Nephron progenitor cell (in vitro differentiated cells): ENCODE measurements at regions not wholly inside any gene's neighbourhood (a gene's known extent, or its start where the extent isn't known, plus 50 kb on each side); places are given as distances from the start of the nearest gene placed in this dataset.
A peak's percentile ranks its signal among the peaks of the same experiment; 100 is the strongest.

Source experiments
- DNase-seq: peaks from one replicate; pipeline ENCODE4 v3.0.0; 2021
- H3K27ac Mint-ChIP-seq: 2 replicates; pipeline ENCODE4 v1.8.0; 2021; ENCODE audit warnings: mild to moderate bottlenecking, moderate library complexity, mixed read lengths
- H3K27me3 Mint-ChIP-seq: 2 replicates; pipeline ENCODE4 v1.8.0; 2021; ENCODE audit warnings: mild to moderate bottlenecking, low read depth, mixed read lengths; ENCODE audit not compliant: poor library complexity
- H3K36me3 Mint-ChIP-seq: 2 replicates; pipeline ENCODE4 v1.8.0; 2021; ENCODE audit warnings: low read depth, mixed read lengths
- H3K4me1 Mint-ChIP-seq: 2 replicates; pipeline ENCODE4 v1.8.0; 2021; ENCODE audit warnings: mixed read lengths
- H3K4me3 Mint-ChIP-seq: 2 replicates; pipeline ENCODE4 v1.8.0; 2021; ENCODE audit warnings: mild to moderate bottlenecking, moderate library complexity, mixed read lengths
- H3K9me3 Mint-ChIP-seq: 2 replicates; pipeline ENCODE4 v1.8.0; 2021; ENCODE audit warnings: mild to moderate bottlenecking, moderate library complexity, mixed read lengths
- TF ChIP-seq, protein P1 (sequence below): fragments of 200-600 bp; sonication (generic); IDR thresholded peaks from 2 replicates; pipeline ENCODE4 v1.5.0; 2021; ENCODE audit warnings: antibody characterized with exemption

GRCh38 chr14:49506650-49507049, 79.5 kb downstream of the RPS29 start:
- no peak overlapping the region for H3K4me3 Mint-ChIP-seq
- H3K27me3 Mint-ChIP-seq, result no peaks in the 10 kb centered on the region
- TF ChIP-seq, protein P1, sequence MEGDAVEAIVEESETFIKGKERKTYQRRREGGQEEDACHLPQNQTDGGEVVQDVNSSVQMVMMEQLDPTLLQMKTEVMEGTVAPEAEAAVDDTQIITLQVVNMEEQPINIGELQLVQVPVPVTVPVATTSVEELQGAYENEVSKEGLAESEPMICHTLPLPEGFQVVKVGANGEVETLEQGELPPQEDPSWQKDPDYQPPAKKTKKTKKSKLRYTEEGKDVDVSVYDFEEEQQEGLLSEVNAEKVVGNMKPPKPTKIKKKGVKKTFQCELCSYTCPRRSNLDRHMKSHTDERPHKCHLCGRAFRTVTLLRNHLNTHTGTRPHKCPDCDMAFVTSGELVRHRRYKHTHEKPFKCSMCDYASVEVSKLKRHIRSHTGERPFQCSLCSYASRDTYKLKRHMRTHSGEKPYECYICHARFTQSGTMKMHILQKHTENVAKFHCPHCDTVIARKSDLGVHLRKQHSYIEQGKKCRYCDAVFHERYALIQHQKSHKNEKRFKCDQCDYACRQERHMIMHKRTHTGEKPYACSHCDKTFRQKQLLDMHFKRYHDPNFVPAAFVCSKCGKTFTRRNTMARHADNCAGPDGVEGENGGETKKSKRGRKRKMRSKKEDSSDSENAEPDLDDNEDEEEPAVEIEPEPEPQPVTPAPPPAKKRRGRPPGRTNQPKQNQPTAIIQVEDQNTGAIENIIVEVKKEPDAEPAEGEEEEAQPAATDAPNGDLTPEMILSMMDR, result no peak
- DNase-seq, result no peak
- peaks cover 14% of the 10 kb centered on the region for H3K4me1 Mint-ChIP-seq
- no peak overlapping the region for H3K27ac Mint-ChIP-seq
- peaks cover 18% of the 10 kb centered on the region for H3K9me3 Mint-ChIP-seq
- H3K36me3 Mint-ChIP-seq, result no peaks in the 10 kb centered on the region

GRCh38 chr14:49505041-49505766, 81.0 kb downstream of the RPS29 start:
- H3K4me3 Mint-ChIP-seq, result no peak overlapping the region
- no peak for DNase-seq
- TF ChIP-seq, protein P1, result no peak
- H3K27ac Mint-ChIP-seq, result no peak overlapping the region
- peaks cover 7% of the 10 kb centered on the region for H3K27me3 Mint-ChIP-seq
- no peaks in the 10 kb centered on the region for H3K36me3 Mint-ChIP-seq
- peaks cover 22% of the 10 kb centered on the region for H3K9me3 Mint-ChIP-seq
- H3K4me1 Mint-ChIP-seq, result peaks cover 15% of the 10 kb centered on the region

DNA sequence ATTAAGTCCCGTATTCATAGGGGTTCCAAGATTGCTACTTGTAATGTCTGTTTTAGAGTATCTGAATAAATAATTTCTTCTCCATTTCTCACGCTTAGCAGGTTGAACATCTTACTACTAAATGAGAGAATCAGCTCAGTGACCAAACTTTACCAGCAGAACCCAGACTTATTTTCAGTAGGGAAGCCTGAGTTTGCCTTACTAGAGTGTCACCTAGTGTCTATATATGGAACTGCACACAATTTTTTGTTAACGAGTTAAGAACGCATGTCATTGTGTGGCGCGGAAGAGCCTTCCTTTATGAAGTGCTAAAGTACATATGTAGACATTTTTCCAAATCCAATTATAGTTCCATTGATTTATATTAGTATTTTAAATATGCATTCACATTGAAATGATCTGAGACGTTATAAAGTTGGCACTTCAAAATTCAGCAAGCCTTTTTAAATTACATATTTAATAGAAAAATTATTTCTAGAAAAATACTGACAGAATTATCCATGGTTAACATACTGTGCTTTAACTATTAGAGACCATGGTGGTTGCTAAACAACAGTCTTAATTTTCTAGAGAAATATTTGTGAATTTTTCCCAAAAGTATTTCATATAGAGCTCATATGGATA, 88.3 kb downstream of the RPS29 start:
- Mint-ChIP-seq H3K27me3 (peaks cover 13% of the 10 kb centered on the region), H3K27ac (no peak overlapping the region), H3K4me3 (no peak overlapping the region), H3K4me1 (peaks cover 50% of the 10 kb centered on the region), H3K36me3 (no peaks in the 10 kb centered on the region), H3K9me3 (peaks cover 4% of the 10 kb centered on the region)
- peak; percentile 30 for DNase-seq
- TF ChIP-seq, protein P1, result peak; percentile 92

- TF ChIP-seq, protein P1, result no peak
- H3K4me3 Mint-ChIP-seq, result no peak overlapping the region
- no peak overlapping the region for H3K27ac Mint-ChIP-seq
- no peaks in the 10 kb centered on the region for H3K36me3 Mint-ChIP-seq
- H3K4me1 Mint-ChIP-seq, result peaks cover 56% of the 10 kb centered on the region
- H3K9me3 Mint-ChIP-seq, result peaks cover 4% of the 10 kb centered on the region
- peaks cover 13% of the 10 kb centered on the region for H3K27me3 Mint-ChIP-seq
- DNase-seq, result no peak
Measured at GRCh38 chr14:49497267-49497666, 88.9 kb downstream of the RPS29 start.

- Mint-ChIP-seq H3K4me3 (no peak overlapping the region), H3K9me3 (no peaks in the 10 kb centered on the region), H3K27me3 (peaks cover 6% of the 10 kb centered on the region), H3K36me3 (no peaks in the 10 kb centered on the region), H3K27ac (no peak overlapping the region), H3K4me1 (peaks cover 62% of the 10 kb centered on the region)
- TF ChIP-seq, protein P1, result no peak
- peak; percentile 20 for DNase-seq
Measured at GRCh38 chr14:49494836-49495235, 91.3 kb downstream of the RPS29 start.

GRCh38 chr14:49493557-49493956, 92.6 kb downstream of the RPS29 start:
- DNase-seq, result no peak
- no peak overlapping the region for H3K4me3 Mint-ChIP-seq
- H3K27me3 Mint-ChIP-seq, result no peaks in the 10 kb centered on the region

More at GRCh38 chr14:49493557-49493956, 92.6 kb downstream of the RPS29 start:
- peaks cover 58% of the 10 kb centered on the region for H3K4me1 Mint-ChIP-seq
- H3K27ac Mint-ChIP-seq, result peak overlapping the region; percentile 59
- peaks cover 2% of the 10 kb centered on the region for H3K9me3 Mint-ChIP-seq
- H3K36me3 Mint-ChIP-seq, result no peaks in the 10 kb centered on the region
- TF ChIP-seq, protein P1, result no peak
